HG03039 (cell line): ENCODE measurements at regions not wholly inside any gene's neighbourhood (a gene's known extent, or its start where the extent isn't known, plus 50 kb on each side); places are given as distances from the start of the nearest gene placed in this dataset.

Source experiments
- ATAC-seq: cut with Tn5 transposase; IDR thresholded peaks from one replicate; pipeline ENCODE4 v1.9.1; 2021; ENCODE audit warnings: mild to moderate bottlenecking, moderate library complexity; ENCODE audit not compliant: unreplicated experiment

DNA sequence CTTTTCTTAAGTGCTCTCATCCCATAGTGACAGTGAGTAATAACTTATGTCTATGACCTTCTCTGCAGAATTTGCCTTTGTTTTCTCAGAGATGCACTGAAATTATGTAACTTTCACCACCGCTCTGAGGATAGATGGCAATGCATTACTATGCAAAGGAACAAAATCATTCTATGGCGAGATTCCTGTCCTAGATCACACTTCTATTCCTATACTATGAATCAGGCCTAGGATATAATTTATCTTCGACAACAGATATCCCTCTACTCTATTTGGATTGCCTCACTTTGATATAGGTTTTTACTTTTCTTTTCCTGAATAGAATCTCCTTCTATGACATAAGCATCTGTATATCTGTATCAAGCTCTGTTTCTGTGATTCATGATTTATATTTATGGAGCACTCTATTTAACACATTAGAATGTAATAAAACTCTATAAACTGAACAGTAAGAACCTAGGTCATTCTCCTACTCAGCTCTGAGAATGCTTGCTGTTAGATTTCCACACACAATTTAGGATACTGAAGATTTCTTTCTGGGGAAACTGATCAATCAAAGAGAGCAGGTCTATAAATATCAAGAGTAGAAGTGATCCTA lies 1082.3 kb upstream of the ADGRL3 start:
- ATAC-seq, result no peak

DNA sequence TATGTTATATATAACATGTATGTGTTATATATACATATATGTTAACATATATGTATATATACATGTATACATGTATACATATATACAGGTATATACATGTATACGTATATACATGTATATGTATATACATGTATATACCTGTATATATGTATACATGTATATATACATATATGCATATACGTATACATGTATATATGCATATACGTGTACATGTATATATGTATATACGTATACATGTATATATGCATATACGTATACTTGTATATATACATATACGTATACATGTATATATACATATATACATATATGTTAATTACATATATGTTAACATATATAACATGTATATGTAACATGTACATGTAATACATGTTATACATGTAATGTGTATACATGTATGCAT lies 1077.3 kb upstream of the ADGRL3 start:
- ATAC-seq, result no peak

DNA sequence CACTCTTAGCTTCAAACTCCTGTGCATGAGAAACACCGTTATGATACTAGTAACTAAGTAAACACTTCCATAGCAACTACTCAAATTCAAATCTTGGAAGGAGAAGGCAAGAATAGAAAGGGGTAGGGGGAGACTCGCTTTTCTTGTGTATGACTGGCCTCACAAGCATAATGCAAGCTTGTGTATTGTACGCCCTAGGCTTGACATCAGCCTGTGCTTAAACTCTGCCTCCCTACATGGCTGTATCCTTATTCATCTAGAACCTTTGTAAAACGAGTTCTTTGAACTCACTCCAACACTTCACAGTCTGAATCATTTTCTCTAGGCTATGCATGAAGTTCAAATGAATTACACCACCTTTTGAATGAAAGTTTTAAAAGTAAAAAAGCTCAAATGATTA lies 1071.2 kb upstream of the ADGRL3 start:
- ATAC-seq, result no peak

DNA sequence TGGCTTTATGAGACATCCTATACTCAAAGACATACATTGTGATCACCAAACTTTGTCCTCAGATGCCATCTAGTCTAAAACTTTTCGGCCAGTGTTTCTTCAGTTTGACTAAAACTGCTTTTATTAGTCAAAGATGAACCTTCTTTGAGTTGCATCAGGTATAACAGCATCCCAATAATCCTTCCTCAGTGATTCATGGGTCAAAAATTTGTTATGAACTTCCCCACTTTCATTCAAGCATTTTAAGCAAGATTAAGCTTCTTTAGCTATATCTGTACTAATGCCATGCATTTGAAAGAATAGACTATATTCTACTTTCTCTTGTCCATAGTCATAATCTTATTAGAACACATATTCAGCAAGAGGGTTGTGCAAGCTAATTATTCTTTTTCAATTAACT lies 1070.4 kb upstream of the ADGRL3 start:
- no peak for ATAC-seq

DNA sequence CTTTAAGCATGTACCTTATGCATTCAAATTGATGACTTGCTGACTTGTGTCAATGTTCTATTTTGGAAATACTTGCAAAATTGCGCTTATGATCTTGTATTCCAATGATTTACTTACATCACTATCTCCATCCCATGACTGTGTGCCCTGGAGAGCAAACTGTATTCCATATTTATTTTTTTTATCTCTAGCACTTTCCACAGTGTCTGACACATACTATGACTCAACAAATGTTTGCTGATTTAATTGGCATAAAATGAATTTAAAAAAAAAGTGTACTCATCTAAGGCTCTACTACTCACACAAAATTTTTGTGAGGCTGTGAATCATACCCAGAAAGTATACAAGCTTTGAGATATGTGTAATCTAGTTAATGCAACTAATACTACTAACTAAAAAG lies 1066.8 kb upstream of the ADGRL3 start:
- ATAC-seq, result no peak

DNA sequence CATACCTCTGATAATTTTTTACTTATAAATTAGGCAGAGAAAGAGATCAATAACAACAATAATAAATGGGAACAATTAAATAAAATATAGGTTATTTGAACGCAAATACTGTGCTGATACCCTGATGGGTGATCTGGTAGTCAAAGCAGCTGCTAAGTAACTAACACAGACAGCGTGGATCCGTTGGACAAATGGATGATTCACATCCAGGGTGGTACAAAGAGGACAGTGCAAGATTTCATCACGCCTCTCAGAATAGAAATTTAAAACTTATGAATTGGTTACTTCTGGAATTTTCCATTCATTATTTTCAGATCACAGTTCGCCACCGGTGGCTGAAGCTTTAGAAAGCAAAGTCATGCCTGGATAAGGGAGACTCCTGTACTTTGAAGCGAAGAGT lies 1066.0 kb upstream of the ADGRL3 start:
- no peak for ATAC-seq

DNA sequence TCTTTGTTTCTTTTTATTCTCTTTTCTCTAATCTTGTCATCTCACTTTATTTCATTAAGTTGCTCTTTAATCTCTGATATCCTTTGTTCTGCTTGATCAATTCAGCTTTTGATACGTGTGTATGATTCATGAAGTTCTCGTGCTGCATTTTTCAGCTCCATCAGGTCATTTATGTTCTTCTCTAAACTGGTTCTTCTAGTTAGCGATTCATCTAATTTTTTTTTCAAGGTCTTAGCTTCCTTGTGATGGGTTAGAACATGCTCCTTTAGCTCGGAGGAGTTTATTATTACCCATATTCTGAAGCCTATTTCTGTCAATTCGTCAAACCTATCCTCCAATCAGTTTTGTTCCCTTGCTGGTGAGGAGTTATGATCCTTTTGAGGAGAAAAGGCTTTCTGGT lies 1045.0 kb upstream of the ADGRL3 start:
- ATAC-seq, result no peak

DNA sequence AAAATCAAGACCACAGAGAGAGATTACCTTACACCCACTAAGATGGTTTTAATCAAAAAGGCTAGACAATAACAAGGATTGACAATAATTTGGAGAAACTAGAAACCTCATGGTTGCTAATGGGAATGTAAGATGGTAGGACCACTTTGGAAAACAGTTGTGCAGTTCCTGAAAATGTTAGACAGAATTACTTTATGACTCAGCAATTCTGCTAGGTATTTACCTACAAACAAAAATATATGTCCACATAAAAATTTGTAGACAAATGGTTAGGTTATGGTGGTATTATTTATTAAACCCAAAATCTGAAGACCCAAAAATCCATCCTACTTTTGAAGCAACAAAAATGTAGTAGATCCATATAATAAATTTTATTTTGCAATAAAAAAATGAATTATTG lies 1027.0 kb upstream of the ADGRL3 start:
- no peak for ATAC-seq

DNA sequence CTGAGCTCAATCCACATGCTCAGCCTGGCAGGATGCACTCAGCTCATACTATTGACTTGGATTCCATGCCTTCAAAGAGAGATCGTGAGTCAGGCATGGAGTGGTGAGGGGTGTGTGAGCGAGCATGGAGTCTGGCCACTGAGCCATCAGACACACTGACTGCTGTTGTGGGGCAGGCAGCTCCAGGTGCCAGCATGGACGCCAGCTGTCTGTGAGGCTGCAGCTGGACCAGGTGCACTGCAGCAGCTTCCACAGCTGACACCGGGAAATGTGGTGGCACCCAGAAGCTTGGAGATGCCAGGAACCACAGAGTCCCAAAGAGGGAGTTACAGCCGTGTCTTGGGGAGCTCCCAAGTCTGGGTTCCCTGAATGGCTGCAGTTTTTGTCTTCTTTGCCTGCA lies 1026.4 kb upstream of the ADGRL3 start:
- no peak for ATAC-seq

DNA sequence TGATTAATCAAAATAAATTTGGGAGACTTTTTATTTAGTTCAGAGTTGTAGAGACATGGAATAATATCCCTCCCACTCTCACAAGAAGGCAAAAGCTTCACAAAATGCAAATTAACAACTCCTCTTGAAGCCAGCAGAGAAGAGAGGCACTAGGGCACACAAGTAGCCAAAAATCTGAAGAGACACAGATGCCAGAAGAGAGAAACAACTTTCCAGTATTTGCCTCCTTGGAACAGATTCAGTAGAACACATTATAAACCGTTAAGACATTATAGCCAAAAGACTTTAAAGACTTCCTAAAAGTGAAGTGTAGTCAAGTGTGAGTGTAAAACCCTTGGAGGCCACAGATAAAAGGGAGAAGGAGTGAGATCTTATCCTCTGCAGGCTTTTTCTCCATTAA lies 1024.9 kb upstream of the ADGRL3 start:
- no peak for ATAC-seq

DNA sequence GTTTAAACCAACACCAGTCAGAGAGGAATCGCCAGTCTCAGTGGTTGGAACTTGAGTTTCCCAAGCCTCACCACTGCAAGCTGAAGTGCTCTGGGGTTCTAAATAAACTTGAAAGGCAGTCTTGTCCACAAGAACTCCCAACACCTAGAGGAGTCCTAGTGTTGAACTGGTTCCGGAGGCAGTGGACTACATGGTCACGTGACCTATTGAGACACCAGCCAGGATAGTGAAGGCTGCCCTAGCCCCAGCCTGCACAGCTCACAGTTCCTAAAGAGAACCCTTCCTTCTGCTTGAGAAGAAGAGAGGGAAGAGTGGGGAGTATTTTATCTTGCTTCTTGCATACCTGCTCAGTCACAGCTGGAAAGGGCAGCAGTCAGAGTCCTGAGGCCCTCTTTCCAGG lies 1012.7 kb upstream of the ADGRL3 start:
- no peak for ATAC-seq

DNA sequence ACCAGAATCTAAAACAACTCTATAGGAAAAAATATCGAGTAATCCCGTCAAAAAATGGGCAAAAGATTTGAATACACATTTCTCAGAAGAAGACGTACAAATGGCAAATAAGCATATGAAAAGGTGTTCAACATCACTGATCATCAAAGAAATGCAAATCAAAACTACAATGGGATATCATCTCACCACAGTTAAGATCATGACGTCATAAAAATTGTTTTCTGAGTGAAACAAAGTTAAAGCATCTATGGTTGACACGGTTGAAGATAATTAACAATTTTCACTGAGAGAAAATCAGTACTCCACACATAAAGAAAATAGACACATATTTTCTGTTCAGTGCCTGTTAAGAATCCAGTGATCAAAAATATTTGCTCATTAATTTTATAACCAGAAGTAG lies 1010.8 kb upstream of the ADGRL3 start:
- no peak for ATAC-seq

DNA sequence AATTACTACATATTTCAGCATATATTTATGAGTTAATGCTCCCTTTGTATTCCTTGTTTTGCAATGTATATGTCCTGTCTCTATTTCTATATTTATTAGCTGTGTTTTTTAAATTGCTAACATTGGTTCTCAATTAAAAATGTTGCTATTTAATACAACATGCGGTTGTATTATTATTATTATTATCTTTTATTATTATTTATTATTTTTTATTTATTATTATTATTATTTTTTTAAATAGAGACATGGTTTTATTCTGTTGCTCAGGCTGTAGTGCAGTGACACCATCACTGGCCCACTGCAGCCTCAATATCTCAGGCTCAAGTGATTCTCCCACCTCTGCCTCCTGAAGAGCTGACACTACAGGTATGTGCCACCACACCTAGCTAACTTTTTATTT lies 1005.9 kb upstream of the ADGRL3 start:
- no peak for ATAC-seq

DNA sequence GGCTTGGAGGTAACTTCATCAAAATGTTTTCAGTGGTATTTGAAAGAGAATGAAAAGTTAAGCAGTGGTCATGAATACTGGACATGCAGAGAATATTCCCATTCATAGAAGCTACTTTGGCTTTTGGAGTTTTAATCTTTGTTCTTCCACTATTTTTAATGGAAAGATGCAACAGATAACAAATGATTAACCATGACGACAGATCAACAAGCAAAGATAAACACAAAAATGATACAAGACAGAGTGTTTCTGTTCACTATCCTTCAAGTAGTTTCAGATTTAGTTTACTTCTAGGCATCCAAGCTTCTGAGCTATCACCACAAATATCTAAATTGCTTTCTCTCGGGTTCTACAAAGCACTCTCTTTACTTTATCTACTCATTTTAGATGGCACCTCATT lies 1004.9 kb upstream of the ADGRL3 start:
- no peak for ATAC-seq

DNA sequence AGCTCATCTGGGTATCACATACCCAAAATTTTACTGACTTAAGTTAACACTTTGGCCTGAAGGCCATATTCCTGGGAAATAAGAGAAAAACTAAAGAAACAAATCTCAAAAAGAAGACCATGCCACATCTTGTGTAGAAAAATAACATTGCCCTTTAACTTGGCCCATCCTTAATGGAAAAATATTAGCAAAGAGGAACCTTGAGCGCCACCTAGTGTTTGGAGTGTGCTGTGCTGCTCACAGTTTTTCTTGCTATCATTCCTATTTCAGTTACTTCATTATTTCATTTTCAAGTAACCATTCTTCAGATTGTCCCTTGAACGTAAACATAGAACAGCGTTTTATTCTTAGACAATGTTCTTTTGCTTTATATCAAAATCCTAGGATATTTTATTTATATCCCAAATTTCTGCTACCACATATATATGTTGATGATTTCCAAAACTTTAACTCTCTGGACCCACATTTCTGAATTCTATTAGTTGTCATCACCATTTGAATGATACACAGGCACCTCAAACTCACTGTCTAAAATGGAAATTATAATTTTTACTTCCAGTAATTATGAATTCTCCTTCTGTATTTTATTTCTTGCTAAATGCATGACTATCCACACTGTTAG lies 999.0 kb upstream of the ADGRL3 start:
- ATAC-seq, result peak; percentile 67

DNA sequence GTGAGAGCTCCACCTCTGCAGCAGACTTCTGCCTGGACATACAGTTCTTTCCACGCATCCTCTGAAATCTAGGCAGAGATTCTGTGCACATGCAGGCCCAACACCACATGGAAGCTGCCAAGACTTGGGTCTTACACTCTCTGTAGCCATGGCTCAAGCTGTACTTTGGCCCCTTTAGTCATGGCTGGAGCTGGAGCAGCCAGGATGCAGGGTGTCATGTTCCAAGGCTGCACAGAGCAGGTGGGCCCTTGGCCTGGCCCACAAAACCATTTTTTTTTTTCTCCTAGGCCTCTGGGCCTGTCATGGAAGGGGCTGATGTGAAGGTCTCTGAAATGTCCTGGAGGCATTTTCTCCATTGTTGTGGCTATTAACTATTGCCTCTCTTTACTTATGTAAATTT lies 990.5 kb upstream of the ADGRL3 start:
- ATAC-seq, result no peak

DNA sequence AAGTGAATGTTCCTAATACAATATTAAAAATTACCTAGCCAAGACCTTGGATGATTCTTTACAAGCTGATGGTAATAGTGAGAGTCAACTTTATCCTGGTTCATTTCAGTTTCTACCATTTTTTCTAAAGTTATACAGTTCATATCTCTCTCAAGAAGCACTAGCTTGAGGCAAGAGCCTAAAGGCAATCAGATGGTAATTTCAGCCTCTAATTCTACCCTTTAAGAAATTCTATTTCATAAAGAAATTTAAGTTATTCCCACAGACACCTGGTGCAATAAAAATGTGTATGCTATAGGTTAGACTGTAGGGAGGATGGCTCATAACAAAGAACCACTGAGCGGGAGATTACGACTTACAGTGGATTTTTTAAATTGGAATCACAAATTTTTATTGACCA lies 984.2 kb upstream of the ADGRL3 start:
- no peak for ATAC-seq

DNA sequence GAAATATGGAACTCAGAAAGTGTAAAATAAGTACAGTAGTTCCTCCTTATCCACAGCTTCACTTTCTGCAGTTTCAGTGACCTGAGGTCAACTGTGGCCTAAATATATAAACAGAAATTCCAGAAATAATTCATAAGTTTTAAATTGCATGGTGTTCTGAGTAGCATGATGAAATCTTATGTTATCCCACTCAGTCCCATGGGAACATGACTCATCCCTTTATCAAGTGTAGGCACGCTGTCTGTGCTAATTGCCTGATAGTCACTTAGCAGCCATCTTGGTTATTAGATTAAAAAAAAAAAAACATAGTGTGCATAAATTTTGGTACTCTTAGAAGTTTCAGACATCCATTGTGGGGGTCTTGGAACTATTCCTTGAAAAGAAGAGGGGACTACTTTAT lies 983.4 kb upstream of the ADGRL3 start:
- ATAC-seq, result no peak

DNA sequence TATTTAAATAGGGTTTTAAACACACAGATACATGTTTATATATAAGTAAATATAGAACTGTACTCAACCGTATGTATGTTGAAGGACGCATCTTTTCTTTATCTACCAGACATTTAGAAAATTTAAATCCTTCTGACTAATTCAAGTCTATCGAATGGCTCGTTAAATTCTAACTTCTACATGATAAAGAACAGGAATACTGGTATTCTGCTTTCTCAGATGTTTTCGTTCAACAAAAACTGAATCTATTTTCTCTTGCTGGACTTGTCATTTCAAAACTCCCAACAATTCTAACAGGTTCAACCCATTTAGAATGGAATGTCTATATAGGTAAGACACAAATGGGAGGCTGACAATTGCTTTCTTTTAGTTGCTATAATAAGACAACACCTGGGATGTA lies 978.3 kb upstream of the ADGRL3 start:
- no peak for ATAC-seq

DNA sequence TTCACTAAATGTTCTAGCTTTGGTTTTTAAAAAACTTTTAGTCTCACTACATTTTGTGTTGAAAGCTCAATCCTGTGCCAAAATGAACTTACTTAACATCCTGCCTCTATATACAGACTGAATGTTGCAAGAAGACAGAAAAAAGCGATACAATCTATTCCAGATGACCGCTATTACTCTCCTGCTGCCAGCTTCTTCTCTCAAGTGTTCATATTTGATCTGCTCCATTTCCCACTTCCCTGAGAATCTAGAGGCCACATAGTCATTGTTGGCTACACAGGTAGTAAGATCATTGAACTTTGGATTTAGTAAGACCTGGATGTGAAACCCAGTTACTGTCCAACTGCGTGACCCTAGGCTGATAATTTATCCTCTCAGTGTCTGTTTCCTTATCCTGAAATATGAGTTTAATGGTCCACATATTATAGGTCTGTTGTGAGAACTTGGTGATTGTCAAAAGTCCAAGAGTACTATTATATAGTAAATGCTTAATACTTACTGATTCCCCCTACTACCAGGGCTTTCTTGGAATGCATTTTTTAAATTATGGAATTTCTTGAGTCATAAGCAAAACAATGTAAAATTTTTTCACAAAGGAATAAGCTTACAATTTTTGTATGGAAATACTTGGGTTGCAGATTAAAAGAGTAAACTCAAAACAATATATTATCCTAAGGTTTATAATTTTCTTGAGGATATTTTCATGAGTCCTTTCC lies 976.8 kb upstream of the ADGRL3 start:
- no peak for ATAC-seq

DNA sequence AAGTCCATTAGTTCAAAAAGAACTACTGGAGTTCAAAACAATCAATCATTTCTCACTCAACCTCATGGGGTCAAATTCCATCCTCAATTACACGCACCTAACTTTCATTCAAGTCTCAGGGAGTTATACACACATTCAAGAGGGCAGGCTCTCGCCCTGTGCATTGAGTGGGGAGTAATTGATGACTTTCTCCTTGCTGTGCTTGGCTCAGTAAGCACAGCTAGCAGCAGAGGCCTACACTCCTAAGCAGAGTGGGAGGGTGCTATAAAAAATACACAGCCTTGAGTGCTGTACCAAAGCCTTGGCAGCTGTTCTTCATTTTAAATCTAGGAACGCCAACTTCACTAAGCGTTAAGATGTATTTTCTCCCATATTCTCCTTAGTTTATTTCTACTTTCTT lies 958.3 kb upstream of the ADGRL3 start:
- no peak for ATAC-seq

DNA sequence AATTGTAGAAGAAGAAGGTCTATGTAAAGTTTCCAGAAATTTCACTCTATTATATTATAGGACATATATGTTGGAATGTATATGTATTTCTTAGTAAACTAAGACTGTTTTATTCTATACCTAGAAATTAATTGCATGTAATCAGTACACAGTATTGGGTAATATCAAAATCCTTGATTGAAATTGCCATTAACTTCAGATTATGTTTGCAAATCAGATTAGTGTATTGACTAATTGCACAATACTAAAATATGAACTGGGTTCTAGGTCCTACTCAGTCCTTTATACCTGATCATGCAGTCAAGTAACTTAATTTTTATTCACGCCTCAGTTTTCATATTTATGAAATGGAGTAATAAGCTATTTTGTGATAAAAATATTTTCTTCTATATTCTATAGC lies 950.3 kb upstream of the ADGRL3 start:
- ATAC-seq, result no peak

DNA sequence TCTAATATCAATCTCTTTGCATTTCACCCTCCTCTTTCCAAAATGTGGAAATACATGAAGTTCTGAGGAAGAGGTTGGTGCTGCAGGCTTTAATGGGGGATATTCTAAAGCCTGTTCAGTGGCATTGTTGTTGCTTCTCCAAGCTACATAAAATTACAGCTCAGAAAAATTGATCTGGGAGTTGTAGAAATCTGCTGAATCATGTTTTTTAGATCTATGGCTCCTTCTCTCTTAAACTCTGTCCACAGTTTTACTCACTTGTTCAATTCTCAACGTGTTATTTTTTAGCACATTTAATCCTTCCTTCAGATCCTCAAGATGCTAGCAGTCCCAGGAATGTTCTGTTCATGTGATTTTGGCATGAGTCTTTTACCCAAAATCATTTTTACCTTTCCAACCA lies 949.5 kb upstream of the ADGRL3 start:
- ATAC-seq, result no peak
